SK-N-SH (cell line): ENCODE measurements at regions not wholly inside any gene's neighbourhood (a gene's known extent, or its start where the extent isn't known, plus 50 kb on each side); places are given as distances from the start of the nearest gene placed in this dataset.

ENCODE experiments used
- CTCF ChIA-PET: fragments of 300-600, 350-600 bp; formaldehyde crosslinking; extraction: SDS; loops from one replicate; lab custom pipeline; 2021; lab: Yijun Ruan, JAX
- POLR2A ChIA-PET: fragments of 350-600 bp; sonication (Branson Sonifier 250); formaldehyde crosslinking; extraction: SDS; loops from one replicate; lab custom pipeline; 2020; ENCODE audit warnings: antibody characterized with exemption, inconsistent platforms; lab: Yijun Ruan, JAX
- DNase-seq: peaks from one replicate; pipeline ENCODE4 v3.0.0; 2012
- H2AFZ ChIP-seq: fragments of 200-600 bp; sonication (generic); 2 replicates; pipeline ENCODE4 v1.8.1; 2016; ENCODE audit warnings: antibody characterized with exemption, mild to moderate bottlenecking, low read depth
- H3F3A ChIP-seq: fragments of 200-600 bp; sonication (generic); replicated peaks from 2 replicates; pipeline ENCODE3; 2016; ENCODE audit warnings: antibody characterized with exemption, mild to moderate bottlenecking; ENCODE audit not compliant: insufficient read depth
- H3K27ac ChIP-seq, 2 experiments: fragments of 200-500 bp in 1 of 2; fragments of 200-600 bp in 1 of 2; sonication (Bioruptor generic) in 1 of 2; sonication (generic), shearing (Covaris generic) in 1 of 2; 2 replicates each; pipeline versions ENCODE4 v1.5.1 to v1.6.1; 2014 to 2016; ENCODE audit warnings: low read depth in 2 of 2, inconsistent platforms in 1 of 2, low read length in 1 of 2, mild to moderate bottlenecking in 1 of 2, mixed read lengths in 1 of 2
- H3K27me3 ChIP-seq: fragments of 200-600 bp; sonication (generic), shearing (Covaris generic); 2 replicates; pipeline ENCODE4 v1.6.1; 2016; ENCODE audit warnings: mixed run types; ENCODE audit not compliant: insufficient read depth
- H3K36me3 ChIP-seq, 2 experiments: fragments of 200-500 bp in 1 of 2; fragments of 200-600 bp in 1 of 2; sonication (Bioruptor generic) in 1 of 2; sonication (generic) in 1 of 2; replicated peaks in 1 of 2; 2 replicates each; pipeline versions ENCODE3 to v1.5.1; 2014 to 2016; ENCODE audit warnings: low read length in 1 of 2, mild to moderate bottlenecking in 1 of 2; ENCODE audit not compliant: insufficient read depth in 2 of 2, control insufficient read depth in 1 of 2
- H3K4me1 ChIP-seq, 2 experiments: fragments of 200-500 bp in 1 of 2; fragments of 200-600 bp in 1 of 2; sonication (Bioruptor generic) in 1 of 2; sonication (generic), shearing (Covaris generic) in 1 of 2; 2 replicates each; pipeline versions ENCODE4 v1.5.1 to v1.6.1; 2014 to 2016; ENCODE audit warnings: low read depth in 1 of 2, low read length in 1 of 2, mixed run types in 1 of 2; ENCODE audit not compliant: insufficient read depth in 2 of 2, control insufficient read depth in 1 of 2
- H3K4me2 ChIP-seq: fragments of 200-600 bp; sonication (generic), shearing (Covaris generic); 2 replicates; pipeline ENCODE4 v1.6.1; 2017; ENCODE audit warnings: mixed run types
- H3K4me3 ChIP-seq, 2 experiments: fragments of 200-500 bp in 1 of 2; fragments of 200-600 bp in 1 of 2; sonication (Bioruptor generic) in 1 of 2; sonication (generic), shearing (Covaris generic) in 1 of 2; 2 replicates each; pipeline versions ENCODE4 v1.5.1 to v1.8.1; 2014 to 2016; ENCODE audit warnings: low read depth in 2 of 2, inconsistent platforms in 1 of 2, low read length in 1 of 2, mild to moderate bottlenecking in 1 of 2, mixed read lengths in 1 of 2, moderate library complexity in 1 of 2
- H3K79me2 ChIP-seq: fragments of 200-600 bp; sonication (generic); 2 replicates; pipeline ENCODE4 v1.8.1; 2017; ENCODE audit warnings: mild to moderate bottlenecking; ENCODE audit not compliant: insufficient read depth
- H3K9ac ChIP-seq: fragments of 200-600 bp; sonication (generic); 2 replicates; pipeline ENCODE4 v1.6.1; 2017; ENCODE audit warnings: mixed run types
- H3K9me2 ChIP-seq: fragments of 200-600 bp; sonication (generic); 2 replicates; pipeline ENCODE4 v1.6.1; 2017; ENCODE audit warnings: mixed run types
- H3K9me3 ChIP-seq: fragments of 200-600 bp; sonication (generic); 2 replicates; pipeline ENCODE4 v1.6.1; 2017; ENCODE audit warnings: mixed run types, mild to moderate bottlenecking, moderate library complexity
- H4K20me1 ChIP-seq: fragments of 200-600 bp; sonication (generic); 2 replicates; pipeline ENCODE4 v1.6.1; 2017; ENCODE audit warnings: mild to moderate bottlenecking, mixed run types; ENCODE audit not compliant: insufficient read depth
- CTCF ChIP-seq: fragments of 200-600 bp; sonication (generic); IDR thresholded peaks from 2 replicates; pipeline ENCODE4 v1.6.1; 2017; ENCODE audit warnings: antibody characterized with exemption, mild to moderate bottlenecking, moderate library complexity
- ELF1 ChIP-seq: IDR thresholded peaks from 2 replicates; pipeline ENCODE4 v1.4.0; 2012
- FOSL2 ChIP-seq: IDR thresholded peaks from 2 replicates; pipeline ENCODE4 v1.4.0; 2012; ENCODE audit warnings: low read depth, mild to moderate bottlenecking, moderate library complexity, borderline replicate concordance
- GABPA ChIP-seq: IDR thresholded peaks from 2 replicates; pipeline ENCODE4 v1.4.0; 2012; ENCODE audit warnings: low read depth, mild to moderate bottlenecking
- GATA2 ChIP-seq: sonication (generic); formaldehyde crosslinking; IDR thresholded peaks from 2 replicates; pipeline ENCODE4 v1.5.0; 2020; ENCODE audit warnings: mild to moderate bottlenecking, missing genetic modification reagents
- IRF3 ChIP-seq: fragments of 150-350 bp; IDR thresholded peaks from 2 replicates; pipeline ENCODE4 v1.6.1; 2016; ENCODE audit warnings: mild to moderate bottlenecking, low read depth, low read length
- MXI1 ChIP-seq: IDR thresholded peaks from 2 replicates; pipeline ENCODE4 v1.6.1; 2012; ENCODE audit warnings: mild to moderate bottlenecking, low read depth, low read length, improper control_type of control experiment
- RAD21 ChIP-seq: IDR thresholded peaks from 2 replicates; pipeline ENCODE4 v1.6.1; 2012; ENCODE audit warnings: mild to moderate bottlenecking, low read length
- TCF12 ChIP-seq: IDR thresholded peaks from 2 replicates; pipeline ENCODE4 v1.4.0; 2012
- TEAD4 ChIP-seq: IDR thresholded peaks from 2 replicates; pipeline ENCODE4 v1.4.0; 2012; ENCODE audit warnings: mild to moderate bottlenecking, borderline replicate concordance; ENCODE audit not compliant: insufficient read depth
- USF1 ChIP-seq: IDR thresholded peaks from 2 replicates; pipeline ENCODE4 v1.4.0; 2012; ENCODE audit warnings: low read depth, borderline replicate concordance
- USF2 ChIP-seq: fragments of 150-350 bp; IDR thresholded peaks from 2 replicates; pipeline ENCODE4 v1.6.1; 2017; ENCODE audit warnings: antibody characterized with exemption, low read length, low read depth, borderline replicate concordance
- ZBTB33 ChIP-seq: IDR thresholded peaks from 2 replicates; pipeline ENCODE4 v1.4.0; 2012; ENCODE audit warnings: low read depth, borderline replicate concordance
- WGBS: methylation state at CpG from one replicate; pipeline ENCODE4 v1.1.6; 2017; ENCODE audit warnings: low lambda C conversion rate; 5-methylcytosine and 5-hydroxymethylcytosine counted together

- no peak for TF ChIP-seq IRF3
- TF ChIP-seq RAD21: no peak
These were observed 407.0 kb downstream of the MIAT start (continued) for GRCh38 chr22:27064386-27064785.

GRCh38 chr22:27065279-27065678 lies 407.9 kb downstream of the MIAT start:
- Histone ChIP-seq H2AFZ (no peak overlapping the region), H3K4me1 (peaks cover 0 to 6% of the 10 kb centered on the region in 2 experiments; a peak in 2 of 4 replicates), H3K27ac (no peak overlapping the region), H3K9ac (no peak overlapping the region), H3K79me2 (no peaks in the 10 kb centered on the region), H4K20me1 (no peaks in the 10 kb centered on the region), H3K36me3 (no peaks in the 10 kb centered on the region), H3K9me2 (no peaks in the 10 kb centered on the region), H3K4me2 (no peak overlapping the region), H3F3A (no peaks in the 10 kb centered on the region), H3K9me3 (no peaks in the 10 kb centered on the region), H3K27me3 (no peaks in the 10 kb centered on the region; the same call in 1 of the 2 replicates), H3K4me3 (no peak overlapping the region)
- POLR2A ChIA-PET: no interaction called here
- WGBS: 48% methylated on average over 9 of the region's 9 CpGs
- TF ChIP-seq ELF1: no peak
- CTCF ChIA-PET: interaction anchor here (0.8 to 1.2 kb wide), 2 partner anchors 12 to 19 kb away, joined by 3 read pairs; no protein-coding TSS in a partner anchor
- no peak for DNase-seq

GRCh38 chr22:27066856-27067255 lies 409.5 kb downstream of the MIAT start:
- no peak for DNase-seq
- Histone ChIP-seq H3K4me1 (peaks cover 0 to 6% of the 10 kb centered on the region in 2 experiments; a peak in 1 of 4 replicates), H3F3A (no peaks in the 10 kb centered on the region), H3K79me2 (no peaks in the 10 kb centered on the region), H3K4me3 (no peak overlapping the region), H4K20me1 (no peaks in the 10 kb centered on the region), H2AFZ (no peak overlapping the region), H3K9ac (no peak overlapping the region), H3K9me3 (no peaks in the 10 kb centered on the region), H3K9me2 (no peaks in the 10 kb centered on the region), H3K36me3 (no peaks in the 10 kb centered on the region), H3K4me2 (no peak overlapping the region), H3K27ac (no peak overlapping the region), H3K27me3 (peaks cover 4% of the 10 kb centered on the region; the same call in 1 of the 2 replicates)
- ChIA-PET POLR2A (no interaction called here), CTCF (interaction anchor here (1.5 kb wide), 1 partner anchor 15 kb away, joined by 3 read pairs; no protein-coding TSS in a partner anchor)
- no peak for TF ChIP-seq USF2
- TF ChIP-seq FOSL2: no peak
- TF ChIP-seq CTCF: no peak
- TF ChIP-seq GATA2 (CRISPR knock-in tag): no peak
- no peak for TF ChIP-seq TEAD4
- TF ChIP-seq MXI1: no peak
- TF ChIP-seq TCF12: no peak
- no peak for TF ChIP-seq USF1
- no peak for TF ChIP-seq GABPA
- no peak for TF ChIP-seq ZBTB33
- 78% methylated on average over 12 of the region's 12 CpGs for WGBS
